K562 (cell line): ENCODE measurements at regions not wholly inside any gene's neighbourhood (a gene's known extent, or its start where the extent isn't known, plus 50 kb on each side); places are given as distances from the start of the nearest gene placed in this dataset.

ENCODE experiments used
- ATAC-seq: fragments of 200-7000 bp; cut with Tn5 transposase; 3 replicates; pipeline ENCODE4 v1.9.1; 2020; ENCODE audit warnings: moderate library complexity
- BruUV-seq: library from RNA; stranded (reverse); fragments of 400-500 nt; replicated peaks from 2 replicates; lab custom pipeline; 2021; lab: Mats Ljungman, UMichigan
- CTCF ChIA-PET: fragments of 300-600 bp; formaldehyde crosslinking; extraction: SDS; loops from one replicate; lab custom pipeline; 2021; ENCODE audit warnings: low intra/inter-chr PET ratio; lab: Yijun Ruan, JAX
- POLR2A ChIA-PET: fragments of 300-600, 350-650 bp; sonication (Branson Sonifier 250); formaldehyde crosslinking; extraction: SDS; loops from one replicate; lab custom pipeline; 2021; ENCODE audit warnings: antibody characterized with exemption, inconsistent platforms; lab: Yijun Ruan, JAX
- DNase-seq, 4 experiments: peaks; one replicate each; pipeline versions ENCODE4 v3.0.0 to v3.0.0-alpha.2; 2011 to 2018; ENCODE audit warnings: low spot score in 3 of 4, mixed read lengths in 3 of 4; ENCODE audit errors: extremely low read depth in 1 of 4
- FAIRE-seq: peaks from 2 replicates; lab custom pipeline; 2011; peaks lifted over from hg19 to GRCh38; lab: Jason Lieb, UNC
- H2AFZ ChIP-seq: 2 replicates; pipeline ENCODE4 v1.6.0; 2011; ENCODE audit warnings: low read depth, low read length, control low read depth, inconsistent platforms
- H3K27ac ChIP-seq: fragments of 200-600 bp; 3 replicates; pipeline ENCODE4 v1.8.0; 2011; ENCODE audit warnings: low read depth, mild to moderate bottlenecking, control low read depth, inconsistent platforms, low read length, moderate library complexity, mixed read lengths; ENCODE audit errors: extremely low read depth
- H3K27me3 ChIP-seq, 2 experiments: fragments of 300-600 bp in 1 of 2; 2 replicates in 1 of 2; 3 replicates in 1 of 2; pipeline versions ENCODE4 v1.6.0 to v1.8.0; 2011; ENCODE audit warnings: inconsistent platforms in 2 of 2, low read length in 2 of 2, mild to moderate bottlenecking in 1 of 2, mixed read lengths in 1 of 2, moderate library complexity in 1 of 2; ENCODE audit not compliant: control insufficient read depth in 2 of 2, insufficient read depth in 2 of 2
- H3K36me3 ChIP-seq: fragments of 300-600 bp; 3 replicates; pipeline ENCODE4 v1.8.0; 2011; ENCODE audit warnings: mild to moderate bottlenecking, low read length, inconsistent platforms; ENCODE audit not compliant: control insufficient read depth, insufficient read depth
- H3K4me1 ChIP-seq, 2 experiments: fragments of 200-600 bp in 1 of 2; replicated peaks in 1 of 2; 2 replicates in 1 of 2; 3 replicates in 1 of 2; pipeline versions ENCODE4 v1.5.1 to v1.8.0; 2011; ENCODE audit warnings: inconsistent platforms in 2 of 2, low read length in 2 of 2, mild to moderate bottlenecking in 1 of 2, mixed read lengths in 1 of 2, moderate library complexity in 1 of 2; ENCODE audit not compliant: control insufficient read depth in 2 of 2, insufficient read depth in 2 of 2
- H3K4me2 ChIP-seq: 2 replicates; pipeline ENCODE4 v1.6.1; 2011; ENCODE audit warnings: low read length, control low read depth, inconsistent platforms, mixed read lengths; ENCODE audit not compliant: insufficient read depth
- H3K4me3 ChIP-seq: fragments of 200-600 bp; sonication (generic), shearing (Covaris generic); 2 replicates; pipeline ENCODE4 v1.5.1; 2016; ENCODE audit warnings: control low read depth, inconsistent platforms
- H3K79me2 ChIP-seq: fragments of 200-600 bp; 3 replicates; pipeline ENCODE4 v1.8.0; 2011; ENCODE audit warnings: low read length, inconsistent platforms; ENCODE audit not compliant: control insufficient read depth, insufficient read depth
- H3K9ac ChIP-seq, 2 experiments: 2 replicates each; pipeline versions ENCODE4 v1.6.0 to v1.6.1; 2011; ENCODE audit warnings: low read depth in 2 of 2, low read length in 2 of 2, control low read depth in 1 of 2, inconsistent platforms in 1 of 2, mild to moderate bottlenecking in 1 of 2, mixed read lengths in 1 of 2; ENCODE audit not compliant: insufficient read depth in 1 of 2
- H3K9me1 ChIP-seq: one replicate; pipeline ENCODE4 v1.6.0; 2011; ENCODE audit warnings: inconsistent platforms, mild to moderate bottlenecking, low read length, moderate library complexity; ENCODE audit not compliant: control insufficient read depth, insufficient read depth
- H3K9me3 ChIP-seq: replicated peaks from 2 replicates; pipeline ENCODE4 v1.5.1; 2011; ENCODE audit warnings: low read depth, low read length, inconsistent platforms; ENCODE audit not compliant: control insufficient read depth, insufficient read depth
- H4K20me1 ChIP-seq: replicated peaks from 2 replicates; pipeline ENCODE4 v1.6.1; 2011; ENCODE audit warnings: low read length, inconsistent platforms, mixed read lengths; ENCODE audit not compliant: control insufficient read depth, insufficient read depth
- ARID3A ChIP-seq: IDR thresholded peaks from 2 replicates; pipeline ENCODE4 v1.6.1; 2012; ENCODE audit warnings: low read depth, low read length, improper control_type of control experiment, borderline replicate concordance
- CAMTA2 ChIP-seq: fragments of 250-450 bp; sonication (Bioruptor Pico); conservative IDR thresholded peaks from 2 replicates; pipeline ENCODE4 v1.5.1; 2022
- CBX1 ChIP-seq: sonication (generic); IDR thresholded peaks from 2 replicates; pipeline ENCODE4 v1.6.1; 2016; ENCODE audit warnings: antibody characterized with exemption, low read depth, mild to moderate bottlenecking
- ESRRB ChIP-seq: fragments of 250-450 bp; sonication (Bioruptor Pico); IDR thresholded peaks from 2 replicates; pipeline ENCODE4 v1.5.0; 2020; ENCODE audit warnings: mild to moderate bottlenecking, moderate library complexity, borderline replicate concordance
- ILF3 ChIP-seq: fragments of 450-650 bp; IDR thresholded peaks from 2 replicates; pipeline ENCODE4 v1.6.1; 2018; ENCODE audit warnings: antibody characterized with exemption, mild to moderate bottlenecking, moderate library complexity, borderline replicate concordance
- KDM1A ChIP-seq, 2 experiments: fragments of 450-650 bp; IDR thresholded peaks; 2 replicates each; pipeline ENCODE4 v1.6.1; 2016; ENCODE audit warnings: mild to moderate bottlenecking in 2 of 2
- KLF10 ChIP-seq: fragments of 250-450 bp; sonication (Bioruptor Pico); IDR thresholded peaks from 2 replicates; pipeline ENCODE4 v1.6.1; 2021; ENCODE audit warnings: matching md5 sums
- MAFF ChIP-seq: IDR thresholded peaks from 2 replicates; pipeline ENCODE4 v1.6.1; 2012; ENCODE audit warnings: low read length, improper control_type of control experiment
- MCM3 ChIP-seq: fragments of 450-650 bp; IDR thresholded peaks from 2 replicates; pipeline ENCODE4 v1.6.1; 2016
- MYBL2 ChIP-seq, 2 experiments: fragments of 450-650 bp in 1 of 2; sonication (generic) in 1 of 2; formaldehyde crosslinking in 1 of 2; IDR thresholded peaks; 2 replicates each; pipeline versions ENCODE4 v1.6.1 to v1.8.1; 2017 to 2022; ENCODE audit warnings: borderline replicate concordance in 1 of 2, inconsistent platforms in 1 of 2, low read depth in 1 of 2, mild to moderate bottlenecking in 1 of 2, missing genetic modification reagents in 1 of 2, moderate library complexity in 1 of 2
- POLR2AphosphoS2 ChIP-seq: IDR thresholded peaks from 2 replicates; pipeline ENCODE4 v1.6.1; 2012; ENCODE audit warnings: low read length, improper control_type of control experiment
- SMAD2 ChIP-seq: fragments of 150-350 bp; IDR thresholded peaks from 2 replicates; pipeline ENCODE4 v1.6.1; 2014; ENCODE audit warnings: low read depth, mild to moderate bottlenecking, low read length
- TOE1 ChIP-seq, 2 experiments: fragments of 450-650 bp in 1 of 2; sonication (generic) in 1 of 2; formaldehyde crosslinking in 1 of 2; IDR thresholded peaks; 2 replicates each; pipeline versions ENCODE4 v1.7.1 to v1.8.0; 2016 to 2022; ENCODE audit warnings: borderline replicate concordance in 2 of 2, mild to moderate bottlenecking in 2 of 2, antibody characterized with exemption in 1 of 2, inconsistent platforms in 1 of 2, low read depth in 1 of 2, missing genetic modification reagents in 1 of 2, moderate library complexity in 1 of 2
- UBTF ChIP-seq, 2 experiments: IDR thresholded peaks; 2 replicates each; pipeline ENCODE4 v1.6.1; 2012; ENCODE audit warnings: improper control_type of control experiment in 2 of 2, low read depth in 2 of 2, low read length in 2 of 2, borderline replicate concordance in 1 of 2
- ZBTB26 ChIP-seq: fragments of 450-650 bp; formaldehyde crosslinking; IDR thresholded peaks from 2 replicates; pipeline ENCODE4 v1.4.0; 2022; ENCODE audit warnings: missing genetic modification characterization
- ZFP1 ChIP-seq: fragments of 450-650 bp; formaldehyde crosslinking; IDR thresholded peaks from 2 replicates; pipeline ENCODE4 v1.4.0; 2020; ENCODE audit warnings: mild to moderate bottlenecking, mixed read lengths
- ZNF586 ChIP-seq: fragments of 450-650 bp; formaldehyde crosslinking; conservative IDR thresholded peaks from 2 replicates; pipeline ENCODE4 v1.4.0; 2020; ENCODE audit warnings: mild to moderate bottlenecking, moderate library complexity
- ZZZ3 ChIP-seq: fragments of 450-650 bp; IDR thresholded peaks from 2 replicates; pipeline ENCODE4 v1.6.1; 2016; ENCODE audit warnings: antibody characterized with exemption, mild to moderate bottlenecking, moderate library complexity
- WGBS: fragments of 100-300 bp; shearing (Covaris generic); methylation state at CpG from one replicate; pipeline ENCODE4 v1.1.6; 2016; ENCODE audit warnings: low coverage, mixed read lengths; ENCODE audit not compliant: insufficient coverage; ENCODE audit errors: missing lambda C conversion rate; 5-methylcytosine and 5-hydroxymethylcytosine counted together
- in situ Hi-C: fragments of 300-500 bp; cut with MboI; formaldehyde crosslinking; loops from 4 replicates; pipeline ENCODE4 v1.15.0; 2018; ENCODE audit warnings: inconsistent platforms, mixed read lengths
- intact Hi-C: fragments of 100-400 bp; cut with micrococcal nuclease; formaldehyde crosslinking; loops from 2 replicates; pipeline ENCODE4 v1.14.2; 2022

- Histone ChIP-seq H3K79me2 (no peaks in the 10 kb centered on the region; the same call in 2 of the 3 replicates), H3K36me3 (no peaks in the 10 kb centered on the region), H3K9me1 (no peaks in the 10 kb centered on the region), H3K27me3 (no peaks in the 10 kb centered on the region), H3K4me1 (no peaks in the 10 kb centered on the region), H3K27ac (no peak overlapping the region), H3K9me3 (no peaks in the 10 kb centered on the region), H3K4me2 (no peak overlapping the region), H4K20me1 (no peaks in the 10 kb centered on the region)
- ChIA-PET POLR2A (no interaction called here), CTCF (no interaction called here)
- 0% methylated on average over 1 of the region's 1 CpG for WGBS
- DNase-seq (no peak), ATAC-seq (no peak), FAIRE-seq (no peak)
- BruUV-seq: no TSS peak
- in situ Hi-C loops: no loop called here
- no peak for TF ChIP-seq ILF3
- no peak for TF ChIP-seq KDM1A (IDR thresholded peaks at IDR 0.05)
- no peak for TF ChIP-seq MAFF
- no peak for TF ChIP-seq KLF10
- TF ChIP-seq UBTF (IDR thresholded peaks at IDR 0.05; ENCODE audit: borderline replicate concordance in 1 of 2, low read depth in 2 of 2, low read length in 2 of 2): no peak
- TF ChIP-seq CAMTA2 (CRISPR knock-in tag): no peak
- TF ChIP-seq ESRRB (CRISPR knock-in tag): no peak
- no peak for TF ChIP-seq TOE1 (IDR thresholded peaks at IDR 0.05; ENCODE audit: borderline replicate concordance)
- no peak for TF ChIP-seq TOE1 (CRISPR knock-in tag; IDR thresholded peaks at IDR 0.05; ENCODE audit: borderline replicate concordance, low read depth)
- no peak for TF ChIP-seq ARID3A
- TF ChIP-seq ZZZ3: no peak
- no peak for TF ChIP-seq MYBL2 (IDR thresholded peaks at IDR 0.05; ENCODE audit: low read depth)
- TF ChIP-seq MYBL2 (CRISPR knock-in tag; IDR thresholded peaks at IDR 0.05; ENCODE audit: borderline replicate concordance): no peak
- no peak for TF ChIP-seq POLR2AphosphoS2
- TF ChIP-seq ZNF586 (CRISPR knock-in tag): no peak
- TF ChIP-seq CBX1: no peak
- no peak for TF ChIP-seq MCM3
- TF ChIP-seq ZFP1: no peak
- TF ChIP-seq SMAD2: no peak
- no peak for TF ChIP-seq ZBTB26 (CRISPR knock-in tag)
- TF ChIP-seq, all 486 proteins: peak for 0
- no peak overlapping the region for H2AFZ ChIP-seq
- no peak overlapping the region for H3K9ac ChIP-seq
- intact Hi-C loops: no loop called here
- H3K4me3 ChIP-seq: no peak overlapping the region
Measured at GRCh38 chr2:67018301-67018700, 378.8 kb upstream of the ETAA1 start.
